ENCODE measurements at regions not wholly inside any gene's neighbourhood (a gene's known extent, or its start where the extent isn't known, plus 50 kb on each side); places are given as distances from the start of the nearest gene placed in this dataset.
"Not testable (repeated sequence)": the region's sequence is repeated elsewhere in the genome, so short reads cannot be mapped to it uniquely, and the experiment has no call there.

DNA sequence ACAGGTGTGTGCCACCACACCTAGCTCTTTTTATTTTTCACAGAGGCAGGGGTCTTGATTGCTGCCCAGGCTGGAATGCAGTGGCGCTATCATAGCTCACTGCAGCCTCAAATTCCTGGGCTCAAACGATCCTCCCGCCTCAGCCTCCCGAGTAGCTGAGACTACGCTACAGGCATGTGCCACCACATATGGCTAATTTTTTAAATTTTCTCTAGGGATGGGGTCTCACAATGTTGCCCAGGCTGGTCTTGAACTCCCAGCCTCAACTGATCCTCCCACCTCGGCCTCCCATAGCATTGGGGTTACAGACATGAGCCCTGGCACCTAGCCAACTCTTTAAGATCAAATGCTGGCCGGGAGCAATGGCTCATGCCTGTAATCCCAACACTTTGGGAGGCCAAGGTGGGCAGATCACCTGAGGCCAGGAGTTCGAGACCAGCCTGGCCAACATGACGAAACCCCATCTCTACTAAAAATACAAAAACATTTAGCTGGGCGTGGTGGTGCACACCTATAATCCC, 50.6 kb upstream of the MYL10 start:
- DNase-seq: not testable (repeated sequence)

DNA sequence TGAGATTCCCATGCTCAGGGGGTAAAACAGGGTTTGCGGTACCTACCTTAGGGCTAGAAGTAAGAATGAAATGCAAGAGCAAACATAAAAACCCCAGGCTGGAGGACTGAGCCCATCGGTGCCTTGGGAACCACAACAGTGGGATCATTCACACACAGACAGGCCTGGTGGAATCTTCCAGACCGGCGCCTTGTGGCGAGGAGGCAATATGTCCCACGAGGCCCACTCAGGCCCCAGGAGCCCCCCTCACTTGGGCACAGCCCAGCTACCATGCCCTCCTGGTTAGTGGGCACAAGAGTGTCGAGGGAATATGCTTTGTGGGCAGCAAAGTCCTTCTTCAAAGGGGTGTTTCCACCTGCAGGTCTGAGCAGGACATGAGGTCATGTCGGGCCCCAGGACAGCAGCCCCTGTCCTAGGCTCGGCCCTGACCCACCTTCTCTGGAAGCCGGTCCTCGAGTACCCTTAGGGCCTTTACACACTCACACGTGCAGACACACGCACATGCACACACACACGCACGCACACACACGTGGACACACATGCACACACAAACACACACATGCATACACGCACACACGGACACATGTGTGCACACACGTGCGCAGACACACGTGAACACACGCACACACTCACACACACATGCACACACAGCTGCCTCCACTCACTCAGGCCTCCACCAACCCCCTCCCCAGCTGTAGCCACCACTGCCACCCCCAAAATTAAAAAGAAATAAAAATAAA, 51.5 kb upstream of the MYL10 start:
- no peak for DNase-seq

DNA sequence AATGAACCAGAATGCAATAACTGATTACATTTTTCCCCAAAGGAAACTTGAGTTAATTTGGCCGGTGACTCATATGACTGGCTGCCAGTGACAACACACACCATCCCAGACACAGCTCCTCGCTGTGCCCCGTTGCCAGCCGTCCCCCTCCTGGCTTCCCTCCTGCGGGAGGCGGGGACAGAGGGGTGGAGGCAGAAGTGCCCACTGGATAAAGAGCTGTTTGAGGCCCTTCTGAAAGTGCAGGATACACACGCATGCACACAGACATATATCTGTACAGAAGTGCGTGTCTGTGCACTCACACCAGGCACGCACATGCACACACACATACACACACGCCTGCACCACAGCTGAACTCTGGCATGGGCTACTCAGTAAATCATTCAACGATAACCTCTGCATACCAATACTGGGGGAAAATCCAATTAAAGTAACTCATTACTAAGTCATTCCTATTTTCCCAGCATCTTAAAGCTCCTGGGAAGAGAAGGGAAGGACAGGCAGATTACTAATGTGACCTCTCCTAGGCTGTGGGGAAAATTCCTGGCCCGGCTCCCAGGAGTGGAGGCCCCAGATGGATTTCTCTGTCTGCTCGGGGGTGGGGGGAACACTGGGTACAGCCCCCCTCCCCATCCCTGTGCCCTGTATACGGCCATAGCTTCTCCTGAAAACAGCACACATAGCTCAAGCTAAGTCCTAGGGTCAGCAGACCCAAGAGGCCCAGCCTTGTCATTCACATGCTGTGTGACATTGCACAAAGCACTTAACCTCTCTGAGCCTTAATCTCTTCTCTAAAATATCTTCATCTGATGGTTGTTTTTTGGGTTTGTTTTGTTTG, 52.3 kb upstream of the MYL10 start:
- no peak for DNase-seq

DNA sequence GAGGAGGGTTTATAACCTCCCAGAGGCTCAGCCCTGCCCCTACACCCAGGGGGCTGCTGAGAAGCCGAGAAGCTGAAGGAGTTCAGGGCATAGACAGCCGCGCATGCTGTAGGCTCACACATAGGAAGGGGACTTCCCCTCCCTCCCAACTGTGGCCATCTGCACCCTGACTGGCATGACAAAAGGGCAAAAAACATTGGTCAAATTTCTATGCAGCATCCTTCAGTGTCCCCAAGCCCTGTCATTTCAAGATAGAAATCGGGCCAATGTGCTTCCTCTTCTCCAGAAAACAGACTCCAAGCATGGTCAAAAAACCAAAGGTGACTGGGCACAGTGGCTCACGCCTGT, 55.9 kb upstream of the MYL10 start:
- DNase-seq: no peak

DNA sequence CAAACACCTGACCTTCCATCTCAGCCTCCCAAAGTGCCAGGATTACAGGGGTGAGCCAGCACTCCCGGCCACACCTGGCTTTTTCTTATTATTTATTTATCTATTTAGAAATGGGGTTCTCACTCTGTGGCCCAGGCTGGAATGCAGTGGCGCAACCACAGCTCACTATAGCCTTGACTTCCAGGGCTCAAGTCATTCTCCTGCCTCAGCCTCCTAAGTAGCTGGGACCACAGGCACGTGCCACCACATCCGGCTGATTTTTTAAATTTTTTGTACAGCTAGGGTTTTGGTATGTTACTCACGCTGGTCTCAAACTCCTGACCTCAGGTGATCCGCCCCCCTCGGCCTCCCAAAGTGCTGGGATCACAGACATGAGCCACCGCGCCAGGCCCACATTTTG, 56.9 kb upstream of the MYL10 start:
- DNase-seq: no peak

DNA sequence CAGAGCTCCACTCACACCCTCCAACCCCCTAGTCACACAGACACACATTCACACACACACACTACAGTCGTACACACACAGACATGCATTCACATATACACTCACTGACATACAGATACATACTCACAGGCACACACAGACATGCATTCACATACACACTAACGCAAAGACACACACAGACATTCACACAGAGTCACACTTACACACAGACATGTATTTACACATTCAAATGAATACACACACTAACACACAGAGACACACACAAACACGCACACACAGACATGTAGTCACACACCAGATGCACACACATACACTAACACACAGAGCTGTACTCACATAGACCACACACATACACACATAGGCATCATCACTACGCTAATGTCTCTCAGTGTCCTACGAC, 58.0 kb upstream of the MYL10 start:
- no peak for DNase-seq

DNA sequence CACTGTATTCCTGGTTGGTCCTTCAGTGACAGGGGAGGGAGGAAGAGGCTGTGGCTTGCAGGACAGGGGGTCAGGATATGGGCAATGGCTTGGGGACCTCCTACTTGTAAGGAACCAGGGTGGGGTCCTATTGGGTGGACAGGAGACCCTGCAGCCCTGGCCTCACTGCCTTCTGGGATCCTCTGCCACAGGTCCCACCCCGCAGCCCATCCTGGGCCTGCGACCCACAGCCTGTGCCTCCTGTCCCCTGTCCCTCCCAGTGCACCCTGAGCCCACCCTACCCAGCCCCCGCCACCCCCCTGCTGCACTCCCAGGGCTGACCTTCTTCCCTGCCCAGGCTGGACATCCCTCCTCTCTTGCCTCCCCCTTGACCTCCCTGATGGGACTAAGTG, 58.7 kb upstream of the MYL10 start:
- no peak for DNase-seq

DNA sequence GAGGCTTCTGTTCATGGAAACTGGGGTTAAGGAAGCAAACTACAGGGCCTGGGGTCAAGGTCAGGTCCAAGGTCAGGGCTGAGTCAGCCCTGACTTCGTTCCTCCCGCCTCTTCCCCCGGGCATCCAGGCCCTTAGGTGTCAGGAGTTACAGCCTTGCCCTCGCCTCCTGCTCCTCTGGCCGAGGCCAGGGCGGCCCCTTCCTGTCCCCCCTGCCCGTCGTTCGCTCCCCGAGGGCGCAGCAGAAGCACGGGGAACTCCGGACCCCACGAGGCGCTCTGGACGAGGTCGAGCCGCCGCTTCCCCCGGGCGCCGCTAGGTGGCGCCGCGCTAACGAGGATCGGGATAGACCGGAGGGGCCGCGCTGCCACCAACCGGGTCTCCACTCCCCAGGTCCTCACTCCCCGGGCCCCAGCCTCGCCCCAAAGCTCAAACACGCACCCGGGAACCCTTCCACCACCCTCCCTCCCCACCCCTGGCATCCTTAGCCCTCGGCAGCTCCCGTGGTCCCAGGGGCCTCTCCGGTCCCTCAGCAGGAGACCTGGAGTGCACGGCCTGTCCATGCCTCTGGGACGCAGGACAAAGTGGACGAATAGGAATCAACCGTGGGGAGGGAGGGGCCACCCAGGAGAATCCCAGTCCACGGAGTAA, 59.2 kb upstream of the MYL10 start:
- peak; percentile 85 for DNase-seq

DNA sequence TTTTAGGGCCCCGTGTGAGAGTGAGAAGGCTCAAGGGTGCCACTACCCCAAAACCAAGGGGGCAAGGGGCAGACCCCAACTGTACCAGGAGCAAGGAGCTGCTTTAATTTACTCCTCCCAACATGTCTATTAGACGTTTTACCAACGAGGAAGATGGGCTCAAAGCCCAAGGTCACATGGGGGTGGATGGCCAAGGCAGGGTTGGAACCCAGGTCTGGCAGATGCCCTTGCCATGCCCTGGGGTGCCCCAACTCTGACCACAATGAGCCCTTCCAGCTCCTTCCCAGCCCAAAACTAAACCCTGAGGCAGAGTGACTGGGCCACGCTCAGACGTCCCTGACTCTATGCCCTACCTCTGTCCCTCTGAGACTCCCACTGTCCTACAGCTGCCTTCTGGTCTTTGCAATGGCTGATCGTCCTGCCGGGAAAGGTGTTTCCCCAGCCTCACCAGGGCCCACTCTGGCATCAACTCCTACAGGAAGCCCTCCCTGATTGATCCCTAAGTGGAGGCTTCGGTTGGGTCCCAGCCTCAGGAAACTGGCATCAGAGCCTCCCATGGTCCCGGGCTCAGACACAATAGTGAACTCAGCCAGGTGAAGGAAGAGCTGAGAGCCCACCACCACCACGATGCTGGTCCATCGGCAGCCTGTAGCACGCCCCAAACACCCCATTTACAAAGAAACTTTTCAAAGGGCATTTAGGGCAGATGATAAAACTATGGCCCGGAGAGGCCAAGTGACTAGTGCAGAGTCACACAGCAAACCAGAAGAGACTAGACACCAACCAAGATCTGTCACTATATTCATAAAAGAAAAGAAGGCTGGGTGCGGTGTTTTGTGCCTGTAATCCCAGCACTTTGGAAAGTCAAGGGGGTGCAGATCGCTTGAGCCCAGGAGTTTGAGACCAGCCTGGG, 60.2 kb upstream of the MYL10 start:
- DNase-seq: no peak

DNA sequence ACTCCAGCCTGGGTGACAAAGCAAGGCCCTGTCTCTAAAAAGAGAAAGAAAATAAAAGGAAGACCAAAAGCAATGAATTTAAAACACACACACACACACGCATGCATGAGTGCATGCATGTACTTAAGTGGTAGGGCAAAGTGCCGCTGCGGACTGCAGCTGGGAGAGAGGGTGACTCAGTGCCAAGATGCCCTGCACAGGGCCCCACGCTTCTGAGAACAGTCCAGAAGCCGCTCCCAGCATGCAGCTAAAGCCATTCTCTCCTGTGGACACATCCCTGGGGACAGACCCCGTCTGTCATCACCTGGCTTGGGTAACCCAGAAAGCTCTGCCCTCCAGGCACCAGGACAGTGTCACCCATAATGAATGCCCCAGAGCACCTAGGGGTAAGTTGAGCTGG, 61.0 kb upstream of the MYL10 start:
- DNase-seq: no peak

DNA sequence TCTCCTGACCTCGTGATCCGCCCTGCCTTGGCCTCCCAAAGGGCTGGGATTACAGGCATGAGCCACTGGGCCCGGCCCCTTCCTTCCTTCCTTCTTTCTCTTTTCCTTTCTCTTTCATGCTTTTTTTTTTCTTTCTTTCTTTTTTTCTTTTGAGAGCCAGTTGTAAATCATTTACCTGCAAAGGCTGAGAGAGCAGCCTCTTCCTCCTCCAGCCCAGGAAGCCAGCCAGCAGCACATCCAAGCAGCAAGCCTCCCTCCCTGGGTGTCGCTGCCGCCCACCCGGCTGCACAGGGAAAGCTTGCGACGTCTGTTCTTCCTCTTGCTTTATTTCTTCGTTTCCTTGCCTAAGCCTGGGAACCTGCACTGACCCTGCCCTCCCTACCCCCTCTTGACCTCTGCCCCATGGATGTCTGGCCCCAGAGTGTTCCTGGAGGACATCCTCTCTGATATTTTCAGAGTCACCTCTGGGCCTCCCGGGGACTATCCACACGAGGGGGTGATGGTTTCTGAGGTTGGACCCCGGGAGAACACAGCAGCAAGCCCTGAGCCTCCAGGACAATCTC, 62.8 kb upstream of the MYL10 start:
- DNase-seq: no peak

DNA sequence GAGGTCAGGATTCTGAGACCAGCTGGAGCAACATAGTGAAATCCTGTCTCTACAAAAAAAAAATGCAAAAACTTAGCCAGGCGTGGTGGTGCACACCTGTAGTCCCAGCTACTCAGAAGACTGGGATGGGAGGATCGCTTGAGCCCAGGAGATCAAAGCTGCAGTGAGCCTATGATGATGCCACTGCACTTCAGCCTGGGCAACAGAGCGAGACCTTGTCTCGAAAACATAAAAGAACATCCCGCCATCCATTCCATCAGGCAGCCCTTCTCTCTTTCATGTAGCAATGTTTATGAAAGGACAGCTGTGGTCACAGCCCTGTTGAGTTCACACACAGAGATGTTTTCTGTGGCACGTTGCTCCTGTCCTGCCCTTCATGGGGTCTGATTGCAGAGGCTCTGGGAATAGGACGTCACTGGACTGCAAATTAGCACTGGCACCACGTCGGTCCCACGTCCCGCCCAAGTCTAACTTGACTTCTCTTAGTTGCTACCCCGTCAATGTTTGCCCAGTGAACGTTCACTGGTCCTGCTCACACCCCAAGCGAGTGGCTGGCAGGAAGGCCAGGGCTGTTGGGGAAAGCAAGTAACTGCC, 64.5 kb upstream of the MYL10 start:
- DNase-seq: no peak

DNA sequence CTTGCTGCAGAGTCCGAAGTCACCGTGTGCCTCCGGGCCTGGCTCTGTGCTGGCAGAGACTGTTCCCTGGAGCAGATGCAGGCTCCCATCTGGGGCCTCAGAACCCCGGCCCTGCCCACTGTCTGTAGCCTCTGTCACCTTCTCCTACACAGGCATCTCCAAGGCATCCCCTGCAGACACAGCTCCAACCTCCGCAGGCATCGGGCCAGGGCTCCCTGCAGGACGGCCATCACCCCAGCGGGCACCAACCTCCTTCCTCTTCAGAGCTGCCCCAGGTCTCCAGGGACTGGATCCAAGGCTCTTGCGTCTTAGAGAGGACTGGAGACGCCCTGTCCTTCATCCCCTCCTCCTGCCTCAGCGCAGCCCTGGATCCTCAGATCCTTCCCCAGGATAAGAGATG, 69.9 kb upstream of the MYL10 start:
- DNase-seq: no peak

DNA sequence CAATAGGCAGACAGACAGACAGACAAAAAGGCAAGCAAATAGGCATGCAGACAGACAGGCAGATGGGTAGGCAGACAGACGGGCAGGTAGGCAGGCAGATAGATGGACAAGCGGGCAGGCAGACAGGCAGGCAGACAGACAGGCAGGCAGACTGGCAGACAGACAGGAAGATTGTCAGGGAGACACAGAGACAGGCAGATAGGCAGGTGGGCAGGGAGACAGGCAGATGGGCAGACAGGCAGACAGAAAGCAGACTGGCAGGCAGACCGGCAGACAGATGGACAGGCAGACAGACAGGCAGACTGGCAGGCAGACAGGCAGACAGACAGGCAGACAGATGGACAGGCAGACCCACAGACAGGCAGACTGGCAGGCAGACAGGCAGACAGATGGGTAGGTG, 70.3 kb upstream of the MYL10 start:
- no peak for DNase-seq

DNA sequence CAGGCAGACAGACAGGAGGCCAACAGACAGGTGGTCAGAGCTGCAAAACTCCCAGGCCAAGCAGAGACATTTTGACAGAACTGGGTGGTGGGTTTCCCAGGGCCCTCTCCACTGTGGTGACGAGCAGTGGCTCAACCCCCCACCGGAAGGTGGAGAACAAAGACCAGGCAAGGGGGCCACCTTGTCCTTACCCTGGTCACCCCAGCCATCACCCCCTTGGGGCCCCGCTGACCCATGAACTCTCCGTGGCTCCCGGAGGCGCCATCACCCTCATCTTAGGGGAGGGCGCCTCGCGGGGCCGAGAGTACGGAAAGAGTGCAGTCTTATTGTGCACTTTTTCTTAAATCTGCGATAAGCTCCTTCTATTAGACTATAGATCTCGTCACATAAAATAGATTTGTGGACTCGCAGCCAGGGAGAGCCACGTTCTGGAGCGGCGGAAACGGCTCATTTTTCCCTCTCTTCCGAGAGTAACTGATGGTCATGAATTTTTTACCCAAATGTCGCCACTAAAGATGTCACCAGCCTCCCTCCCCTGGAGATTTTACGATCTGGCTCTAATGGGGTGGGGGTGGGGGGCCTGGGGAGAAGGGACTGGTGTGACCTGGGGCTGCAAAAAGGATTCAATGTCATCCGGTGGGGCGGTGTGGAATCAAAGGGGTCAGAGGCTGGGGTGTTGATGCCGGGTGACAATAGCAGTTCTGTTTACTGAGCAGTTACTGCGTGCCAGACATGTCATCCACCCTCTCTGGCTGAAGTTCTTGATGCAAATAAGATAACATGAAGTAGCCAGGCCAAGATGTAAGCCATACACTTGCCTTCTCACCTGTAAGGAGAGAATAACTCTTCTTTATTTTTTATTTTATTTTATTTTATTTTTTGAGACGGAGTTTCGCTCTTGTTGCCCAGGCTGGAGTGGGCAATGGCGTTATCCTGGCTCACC, 71.1 kb upstream of the MYL10 start:
- no peak for DNase-seq

DNA sequence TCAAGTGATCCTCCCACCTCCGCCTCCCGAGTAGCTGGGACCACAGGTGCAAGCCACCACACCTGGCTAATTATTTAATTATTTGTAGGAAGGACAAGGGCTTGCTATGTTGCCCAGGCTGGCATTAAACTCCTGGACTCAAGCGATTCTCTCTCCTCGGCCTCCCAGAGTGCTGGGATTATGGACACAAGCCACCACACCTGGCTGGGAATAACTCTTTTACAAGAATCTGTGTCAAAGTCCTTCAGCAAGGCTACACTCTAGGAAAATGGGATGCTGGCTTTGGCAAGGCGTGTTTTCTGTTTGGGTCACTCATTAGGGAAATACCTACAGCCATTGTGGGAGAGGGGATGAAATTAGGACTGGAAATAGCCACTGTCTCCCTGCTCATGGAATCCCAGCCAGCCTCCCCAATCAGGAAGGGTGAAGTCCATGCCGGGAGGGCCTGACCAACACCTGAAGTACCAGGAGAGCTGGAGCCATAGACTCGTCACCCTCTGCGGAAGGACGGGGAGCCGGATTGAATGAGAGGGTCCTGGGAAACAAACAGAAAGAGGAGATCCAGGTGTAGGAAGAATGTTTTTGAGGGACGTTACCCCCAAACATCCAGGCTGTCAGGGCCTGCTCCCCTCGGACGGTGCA, 72.2 kb upstream of the MYL10 start:
- DNase-seq: no peak

DNA sequence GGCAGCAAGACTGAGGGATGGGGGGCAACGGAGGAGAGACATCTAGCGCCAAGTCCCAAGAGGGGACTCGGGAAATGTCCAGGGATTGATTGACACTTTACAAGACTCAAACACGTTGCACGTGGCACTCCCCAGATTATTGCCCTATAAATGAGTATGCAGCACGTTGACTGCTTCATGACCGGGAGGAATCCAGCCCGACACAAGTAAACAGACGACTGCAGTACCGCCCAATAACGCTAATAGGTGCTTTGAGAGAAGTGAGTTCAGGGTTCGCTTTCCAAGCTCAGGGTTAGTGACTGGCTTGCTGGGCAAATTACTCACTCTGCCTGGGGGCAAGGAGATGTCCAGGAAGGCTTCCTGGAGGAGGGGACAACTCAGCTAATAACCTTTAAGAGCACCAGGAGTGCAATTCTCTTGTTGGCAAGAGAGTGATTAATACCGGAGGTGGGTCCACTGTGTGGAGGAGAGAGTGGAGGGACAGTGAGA, 73.3 kb upstream of the MYL10 start:
- no peak for DNase-seq

DNA sequence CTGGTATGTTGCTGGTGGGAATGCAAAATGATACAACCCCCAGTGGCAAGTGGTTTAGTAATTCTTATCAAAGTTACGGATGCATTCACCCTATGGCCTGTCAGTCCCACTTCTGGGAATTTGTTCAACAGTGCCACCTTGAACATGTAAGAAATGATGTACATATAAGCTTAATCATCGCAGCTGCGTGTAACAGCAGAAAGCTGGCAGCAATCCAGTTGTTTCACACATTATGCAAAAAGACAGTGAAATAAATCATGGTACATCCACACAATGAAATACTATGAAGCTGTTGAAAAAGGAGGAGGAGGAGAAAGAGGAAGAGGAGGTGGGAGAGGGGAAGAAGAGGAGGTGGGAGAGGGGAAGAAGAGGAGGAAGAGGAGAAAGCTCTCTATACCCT, 76.2 kb upstream of the MYL10 start:
- DNase-seq: no peak

DNA sequence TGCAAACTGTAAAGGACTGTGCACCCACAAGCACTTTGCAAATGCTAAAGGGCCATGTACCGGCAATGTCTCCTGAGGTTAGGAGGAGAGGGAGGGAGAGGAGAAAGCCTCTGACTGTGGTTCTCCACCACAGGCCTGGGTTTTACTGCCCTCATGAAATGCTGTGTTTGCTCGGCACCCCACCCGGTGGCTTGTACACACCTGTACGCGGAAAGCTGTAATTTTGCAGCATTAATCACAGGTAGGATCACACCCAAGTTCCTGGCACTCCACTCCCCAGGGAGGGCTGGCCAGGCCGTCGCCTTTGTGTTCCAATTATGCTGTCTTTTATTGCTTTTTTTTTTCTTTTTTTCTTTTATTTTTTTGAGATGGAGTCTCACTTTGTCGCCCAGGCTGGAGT, 78.5 kb upstream of the MYL10 start:
- no peak for DNase-seq

DNA sequence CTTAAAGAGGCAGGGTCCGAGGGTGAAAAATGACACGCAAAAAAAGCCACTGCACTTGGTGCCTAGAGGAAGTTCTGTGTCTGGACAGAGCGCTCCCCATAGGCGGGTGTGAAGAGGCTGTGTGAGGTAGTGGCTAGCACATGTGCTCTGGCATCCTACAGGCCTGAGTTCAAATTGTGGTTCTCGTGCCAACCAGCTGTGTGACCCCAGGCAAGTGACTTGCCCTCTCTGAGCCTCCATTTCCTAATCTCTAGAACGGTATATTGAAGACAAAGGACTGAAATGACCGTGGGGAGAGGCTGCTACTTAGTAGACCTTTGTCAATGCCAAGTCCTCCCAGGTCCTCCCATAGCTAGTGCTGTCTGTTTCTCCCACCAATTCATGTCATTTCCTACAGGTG, 79.1 kb upstream of the MYL10 start:
- DNase-seq: no peak
